Ishikawa (cell line): ENCODE measurements at regions not wholly inside any gene's neighbourhood (a gene's known extent, or its start where the extent isn't known, plus 50 kb on each side); places are given as distances from the start of the nearest gene placed in this dataset.

Experiments
- CEBPB ChIP-seq: IDR thresholded peaks from 2 replicates; pipeline ENCODE4 v1.6.1; 2012
- CREB1 ChIP-seq: IDR thresholded peaks from 2 replicates; pipeline ENCODE4 v1.6.1; 2012; ENCODE audit warnings: low read depth
- EGR1 ChIP-seq: IDR thresholded peaks from 2 replicates; pipeline ENCODE4 v1.6.1; 2012
- FOXM1 ChIP-seq: IDR thresholded peaks from 2 replicates; pipeline ENCODE4 v1.6.1; 2012; ENCODE audit warnings: low read depth, borderline replicate concordance
- NFIC ChIP-seq: IDR thresholded peaks from 2 replicates; pipeline ENCODE4 v1.6.1; 2012
- RAD21 ChIP-seq: IDR thresholded peaks from 2 replicates; pipeline ENCODE4 v1.6.1; 2012; ENCODE audit warnings: low read depth
- REST ChIP-seq: IDR thresholded peaks from 2 replicates; pipeline ENCODE4 v1.6.1; 2012; ENCODE audit warnings: low read depth, mild to moderate bottlenecking
- TAF1 ChIP-seq: IDR thresholded peaks from 2 replicates; pipeline ENCODE4 v1.6.1; 2012; ENCODE audit warnings: low read depth, mild to moderate bottlenecking
- TEAD4 ChIP-seq: IDR thresholded peaks from 2 replicates; pipeline ENCODE4 v1.6.1; 2012
- YY1 ChIP-seq: IDR thresholded peaks from 2 replicates; pipeline ENCODE4 v1.6.1; 2012; ENCODE audit warnings: low read depth
- TF ChIP-seq, protein P1 (sequence below): IDR thresholded peaks from 2 replicates; pipeline ENCODE4 v1.6.1; 2012
- TF ChIP-seq, protein P2 (sequence below): IDR thresholded peaks from 2 replicates; pipeline ENCODE4 v1.6.1; 2012

DNA sequence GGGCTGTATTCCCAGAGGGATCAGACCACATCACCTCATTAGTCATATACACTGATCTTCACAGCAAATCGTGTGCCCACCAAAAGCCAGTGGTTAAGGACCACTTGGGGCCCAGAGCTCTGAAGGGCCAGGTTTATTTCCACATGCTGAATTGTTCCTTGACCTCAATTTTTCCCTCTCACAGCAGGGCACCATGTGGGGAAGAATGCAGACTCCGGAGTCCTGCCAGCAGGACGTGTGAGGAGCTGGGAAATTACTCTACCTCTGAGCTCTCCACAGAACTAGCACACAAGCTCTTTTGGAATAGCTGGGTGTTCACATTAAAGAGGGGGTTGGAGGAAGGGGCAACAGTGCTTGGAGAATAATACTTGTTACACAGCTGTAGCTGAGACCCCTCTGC lies 57.6 kb upstream of the SEL1L start:
- TF ChIP-seq NFIC = no peak
- TF ChIP-seq REST = no peak
- TF ChIP-seq FOXM1 = no peak
- no peak for TF ChIP-seq TEAD4
- TF ChIP-seq CEBPB = no peak
- TF ChIP-seq, protein P1, sequence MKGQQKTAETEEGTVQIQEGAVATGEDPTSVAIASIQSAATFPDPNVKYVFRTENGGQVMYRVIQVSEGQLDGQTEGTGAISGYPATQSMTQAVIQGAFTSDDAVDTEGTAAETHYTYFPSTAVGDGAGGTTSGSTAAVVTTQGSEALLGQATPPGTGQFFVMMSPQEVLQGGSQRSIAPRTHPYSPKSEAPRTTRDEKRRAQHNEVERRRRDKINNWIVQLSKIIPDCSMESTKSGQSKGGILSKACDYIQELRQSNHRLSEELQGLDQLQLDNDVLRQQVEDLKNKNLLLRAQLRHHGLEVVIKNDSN = no peak
- TF ChIP-seq YY1 = no peak
- TF ChIP-seq TAF1 = no peak
- no peak for TF ChIP-seq CREB1
- TF ChIP-seq, protein P2, sequence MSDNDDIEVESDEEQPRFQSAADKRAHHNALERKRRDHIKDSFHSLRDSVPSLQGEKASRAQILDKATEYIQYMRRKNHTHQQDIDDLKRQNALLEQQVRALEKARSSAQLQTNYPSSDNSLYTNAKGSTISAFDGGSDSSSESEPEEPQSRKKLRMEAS = peak; percentile 65
- TF ChIP-seq EGR1 = no peak
- TF ChIP-seq RAD21 = no peak
